Left hindlimb (tissue), 1 donor: ENCODE measurements at regions not wholly inside any gene's neighbourhood (a gene's known extent, or its start where the extent isn't known, plus 50 kb on each side); places are given as distances from the start of the nearest gene placed in this dataset.

Experiments used
- DNase-seq: peaks from one replicate; pipeline ENCODE4 v3.0.0-alpha.2; 2018

DNA sequence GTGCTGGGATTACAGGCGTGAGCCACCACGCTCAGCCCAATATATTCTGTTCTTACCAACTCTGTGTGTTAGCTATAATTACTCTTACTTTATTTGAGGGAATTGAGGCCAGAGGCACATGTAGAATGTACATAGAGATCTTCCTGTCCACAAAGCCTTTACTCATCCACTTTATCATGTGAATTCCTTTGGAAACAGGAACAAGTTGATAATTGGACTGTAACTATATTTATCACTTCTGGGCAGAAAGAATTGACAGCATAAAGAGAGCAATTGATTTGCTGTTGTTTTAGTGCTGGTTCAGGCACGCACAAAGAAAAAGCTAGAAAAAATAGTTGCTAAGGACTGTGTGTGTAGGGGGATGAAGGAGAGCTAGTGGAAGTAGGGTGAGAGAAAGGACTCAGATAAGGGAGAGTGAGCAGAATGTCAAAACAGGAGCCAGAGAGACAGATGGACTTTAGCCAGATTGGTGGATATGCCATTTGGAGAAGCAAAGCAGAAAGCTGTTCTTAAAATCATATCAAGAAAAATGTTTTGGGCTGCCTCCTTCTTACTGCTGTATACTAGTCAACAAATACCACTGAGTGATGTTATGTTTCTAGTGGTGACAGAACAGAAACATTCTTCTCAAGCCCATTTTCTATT is 929.8 kb upstream of the CNTN5 start:
- DNase-seq, result no peak

DNA sequence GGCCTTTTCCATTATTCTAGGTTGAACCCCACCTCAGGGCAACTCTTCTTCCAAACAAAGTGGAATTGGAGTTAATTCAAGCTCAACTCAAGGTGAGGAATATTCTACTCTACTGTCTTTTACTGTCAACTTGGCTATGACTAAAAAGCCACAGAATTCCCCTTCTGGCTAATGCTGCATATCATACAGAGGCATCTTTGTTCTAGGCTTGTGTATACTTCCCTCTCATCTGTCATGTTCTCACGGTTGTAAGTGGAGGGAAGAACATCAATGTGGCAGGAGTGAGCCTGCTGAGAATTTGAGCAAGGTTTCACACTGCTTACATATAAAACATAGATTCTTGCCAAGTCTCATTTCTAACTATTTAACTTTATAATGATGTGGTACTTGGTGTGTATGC is 921.4 kb upstream of the CNTN5 start:
- DNase-seq, result no peak

GRCh38 chr11:98100689-98101088 is 920.1 kb upstream of the CNTN5 start:
- DNase-seq, result no peak

DNA sequence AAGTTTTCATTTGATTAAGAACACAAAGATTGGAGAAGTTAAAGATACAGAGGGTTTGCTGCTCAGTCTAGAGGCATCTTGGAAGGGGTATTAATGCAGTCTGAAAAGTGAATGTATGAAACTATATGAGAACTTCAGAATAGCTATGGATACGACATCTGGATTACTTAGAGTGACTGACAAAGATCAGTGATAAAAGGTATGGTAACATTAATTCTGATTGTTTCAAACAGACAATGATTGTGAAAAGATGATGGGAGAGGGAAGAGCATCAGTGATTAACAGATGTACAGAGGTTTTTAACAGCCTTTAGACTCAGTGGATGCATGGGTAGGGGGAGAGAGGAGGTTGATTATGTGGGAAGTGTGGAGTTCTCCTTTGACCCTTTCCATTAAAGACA is 919.4 kb upstream of the CNTN5 start:
- DNase-seq, result no peak

GRCh38 chr11:98104249-98104648 is 916.5 kb upstream of the CNTN5 start:
- DNase-seq, result no peak

- no peak for DNase-seq
Measured at GRCh38 chr11:98107736-98108135, 913.0 kb upstream of the CNTN5 start.

DNA sequence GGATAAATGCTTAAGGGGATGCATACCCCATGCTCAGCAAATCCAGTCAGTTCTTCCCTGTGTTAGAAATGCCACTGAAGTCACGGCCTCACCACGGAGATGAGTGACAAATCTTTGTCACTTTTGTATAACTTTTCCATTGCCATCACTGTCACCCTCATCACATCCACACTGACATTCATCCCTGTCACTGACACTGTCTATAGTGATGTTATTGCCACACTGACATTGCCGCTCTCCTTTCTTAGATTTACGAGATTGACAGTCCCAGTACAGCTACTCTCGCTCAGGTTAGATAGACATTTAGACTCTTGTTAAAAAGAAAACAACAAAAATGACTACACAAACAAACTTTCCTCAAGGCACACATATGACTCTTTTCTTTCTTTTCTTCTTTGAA is 910.7 kb upstream of the CNTN5 start:
- DNase-seq, result no peak

DNA sequence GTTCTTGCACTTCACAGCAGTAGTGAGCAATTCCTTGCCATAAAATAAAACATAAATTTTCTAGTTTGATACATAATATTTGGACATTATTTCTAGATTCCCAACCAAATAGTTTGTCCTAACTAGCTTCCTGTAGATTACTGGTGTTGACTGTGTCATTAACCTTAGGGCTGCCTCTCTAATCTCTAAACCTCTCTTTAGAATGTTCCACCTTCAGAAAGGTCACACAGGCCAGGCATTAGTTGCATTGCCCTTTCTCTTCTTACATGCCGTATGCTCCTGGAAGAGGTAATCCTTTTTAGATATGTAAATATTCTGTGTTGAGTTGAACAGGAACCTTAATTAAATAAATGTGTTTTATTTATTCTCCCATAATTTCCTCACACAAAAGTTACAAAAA is 904.9 kb upstream of the CNTN5 start:
- no peak for DNase-seq

GRCh38 chr11:98130117-98130625 is 890.6 kb upstream of the CNTN5 start:
- no peak for DNase-seq

DNA sequence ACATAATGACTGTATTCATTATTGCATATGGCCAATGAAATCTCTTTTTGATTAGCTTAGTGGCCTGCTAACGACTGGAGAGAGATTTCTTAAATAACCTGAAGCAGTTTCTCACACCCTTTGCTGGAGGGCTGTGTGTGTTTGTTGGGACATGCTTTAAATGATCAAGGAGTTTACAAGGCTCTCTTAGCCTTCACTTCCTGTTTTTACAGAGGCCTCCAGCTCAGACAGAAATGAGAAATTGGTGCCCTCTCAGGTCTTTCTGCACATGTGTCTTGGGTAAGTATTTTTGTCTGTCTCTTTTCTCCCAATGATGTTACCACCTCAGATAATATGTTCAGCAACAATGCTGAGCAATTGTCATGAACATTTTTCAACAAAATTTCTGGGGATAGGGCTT is 884.4 kb upstream of the CNTN5 start:
- no peak for DNase-seq

DNA sequence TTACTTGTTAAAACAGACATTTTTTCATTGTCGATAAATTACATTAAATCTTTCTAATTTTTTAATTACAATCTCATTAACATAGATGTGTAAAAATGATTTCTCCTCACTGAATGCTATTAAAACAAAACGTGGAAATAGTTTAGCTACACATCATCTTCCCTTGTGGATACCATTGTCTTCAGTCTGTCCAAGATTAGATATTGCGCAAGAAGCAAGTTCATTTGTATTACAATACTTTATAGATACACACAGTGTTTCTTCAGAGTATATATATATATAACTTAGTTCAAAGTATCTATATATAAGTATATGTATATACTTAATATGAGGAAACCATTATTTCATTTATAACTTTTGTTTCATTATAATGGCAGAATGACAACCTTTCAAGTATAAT is 883.3 kb upstream of the CNTN5 start:
- no peak for DNase-seq

DNA sequence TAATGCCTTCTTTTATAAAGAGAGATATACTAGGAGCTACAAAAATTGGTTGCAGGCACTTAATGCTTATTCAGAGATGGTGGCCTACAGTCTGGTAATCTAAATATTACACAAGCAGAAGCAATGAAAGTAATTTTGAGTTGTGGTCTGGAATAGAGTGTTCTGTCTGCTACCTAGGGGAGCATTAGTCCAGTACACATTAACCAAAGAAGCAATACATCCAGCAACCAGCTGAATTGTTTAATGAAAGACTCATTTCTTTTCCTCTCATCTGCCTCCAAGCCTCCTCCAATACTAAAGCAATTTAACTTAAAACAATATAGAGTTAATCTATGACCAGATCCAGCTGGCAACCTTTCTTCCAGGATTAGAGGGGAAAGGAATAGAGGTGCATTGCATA is 877.1 kb upstream of the CNTN5 start:
- DNase-seq, result no peak

DNA sequence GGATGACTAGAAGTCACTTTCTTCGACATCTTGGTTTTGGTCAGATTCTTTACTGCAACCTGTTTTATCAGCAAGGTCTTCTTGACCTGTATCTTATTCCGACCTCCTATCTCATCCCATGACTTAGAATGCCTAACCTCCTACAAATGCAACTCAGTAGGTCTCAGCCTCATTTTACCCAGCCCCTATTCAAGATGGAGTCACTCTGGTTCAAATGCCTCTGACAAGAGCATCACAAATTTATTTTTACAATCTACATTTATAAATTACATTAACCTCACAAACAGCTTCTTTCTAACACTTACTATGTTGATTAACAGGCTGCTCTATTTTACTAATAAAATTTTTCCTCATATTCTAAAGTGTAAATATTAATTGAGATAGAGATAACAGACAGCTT is 867.0 kb upstream of the CNTN5 start:
- DNase-seq, result no peak

GRCh38 chr11:98155696-98156095 is 865.1 kb upstream of the CNTN5 start:
- DNase-seq, result no peak

DNA sequence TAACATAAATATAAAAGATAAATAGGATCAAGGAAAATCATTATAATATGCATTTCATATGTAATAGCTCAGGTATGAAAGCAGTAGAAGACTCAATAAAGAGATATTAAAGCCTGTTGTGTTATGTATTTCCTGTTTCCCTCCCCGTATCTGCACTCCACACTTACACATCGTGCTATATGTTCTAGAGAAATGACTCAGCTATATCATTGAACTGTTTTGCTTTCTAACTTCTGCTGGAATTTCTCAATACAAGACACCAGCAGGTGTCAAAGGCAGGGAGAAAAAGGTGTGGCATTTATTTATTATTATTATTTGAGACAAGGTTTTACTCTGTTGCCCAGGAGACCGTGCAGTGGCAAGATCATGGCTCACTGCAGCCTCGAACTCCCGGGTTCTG is 842.8 kb upstream of the CNTN5 start:
- DNase-seq, result no peak

- DNase-seq, result no peak
Measured at GRCh38 chr11:98180511-98180910, 840.2 kb upstream of the CNTN5 start.

DNA sequence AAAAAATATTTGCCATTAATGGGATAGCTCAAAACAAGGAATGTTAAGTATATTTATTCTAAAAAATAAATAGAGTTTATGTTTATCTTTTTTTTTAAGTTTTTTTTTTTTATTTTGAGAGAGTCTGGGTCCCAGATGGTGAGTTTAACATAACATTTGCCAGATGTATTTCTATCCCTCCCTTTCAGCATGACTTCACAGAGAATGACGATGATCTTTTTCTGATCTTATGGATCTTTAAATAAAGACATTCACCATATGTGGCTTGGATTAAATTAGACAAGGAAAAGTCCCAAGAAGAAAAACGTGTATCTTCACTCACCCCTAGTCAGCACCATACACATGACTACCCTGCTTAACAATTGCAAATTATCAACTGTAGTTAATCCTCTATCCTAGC is 839.8 kb upstream of the CNTN5 start:
- DNase-seq, result no peak

- DNase-seq, result no peak
Measured at GRCh38 chr11:98183034-98183433, 837.7 kb upstream of the CNTN5 start.

DNA sequence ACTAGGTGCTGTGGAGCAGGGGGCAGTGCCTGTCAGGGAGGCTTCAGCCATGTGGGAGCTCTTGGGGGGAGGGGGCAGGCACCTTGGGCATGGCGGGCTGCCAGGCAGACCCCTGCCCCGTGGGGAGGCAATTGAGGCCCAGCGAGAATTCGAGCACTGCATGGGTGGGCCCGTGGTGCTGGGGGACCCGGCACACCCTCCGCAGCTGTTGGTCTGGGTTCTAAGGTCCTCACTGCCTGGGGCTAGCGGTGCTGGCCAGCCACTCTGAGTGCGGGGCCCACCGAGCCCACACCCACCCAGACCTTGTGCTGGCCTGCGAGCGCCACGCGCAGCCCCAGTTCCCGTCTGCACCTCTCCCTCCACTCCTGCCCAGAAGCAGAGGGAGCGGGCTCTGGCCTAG is 835.5 kb upstream of the CNTN5 start:
- DNase-seq, result no peak

GRCh38 chr11:98194611-98195010 is 826.1 kb upstream of the CNTN5 start:
- DNase-seq, result no peak

- no peak for DNase-seq
Measured at GRCh38 chr11:98195300-98195699, 825.4 kb upstream of the CNTN5 start.

DNA sequence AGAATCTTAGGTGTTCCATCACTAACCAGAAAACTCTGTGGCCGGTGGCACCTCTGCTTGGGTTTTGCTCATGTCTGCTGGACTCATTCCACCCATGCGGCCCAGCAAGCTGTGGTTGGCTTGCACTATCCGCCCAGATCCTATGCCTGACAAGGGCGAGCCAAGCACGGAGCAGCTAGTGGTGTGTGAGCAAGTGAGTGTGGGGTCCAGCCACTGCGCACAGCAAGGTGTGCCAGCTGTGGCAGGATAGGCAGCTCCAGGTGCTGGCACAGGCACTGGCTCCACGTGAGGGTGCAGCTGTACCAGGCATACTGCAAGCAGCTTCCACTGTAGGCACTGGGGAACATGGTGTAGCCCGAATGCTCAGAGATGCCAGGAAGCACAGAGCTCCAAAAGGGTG is 813.7 kb upstream of the CNTN5 start:
- DNase-seq, result no peak

DNA sequence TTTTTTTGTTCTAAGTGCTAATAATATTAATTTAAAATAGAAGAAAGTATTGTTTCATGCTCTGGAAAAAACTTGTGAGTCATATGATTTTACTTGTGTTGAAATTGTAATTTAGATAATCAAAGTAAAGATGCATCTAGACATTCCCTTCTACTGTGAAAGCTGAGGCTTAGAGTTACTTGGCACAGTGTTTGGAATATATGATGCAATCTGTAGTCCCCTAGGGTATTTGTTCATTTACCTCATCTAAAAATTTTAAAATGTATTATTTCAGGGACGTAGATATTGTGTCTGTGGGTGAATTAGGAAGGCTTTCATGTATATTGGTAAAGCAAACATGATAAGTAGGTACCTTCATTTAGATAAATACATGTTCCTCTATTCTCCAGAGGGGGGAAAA is 793.5 kb upstream of the CNTN5 start:
- DNase-seq, result no peak

GRCh38 chr11:98230678-98231077 is 790.1 kb upstream of the CNTN5 start:
- no peak for DNase-seq

- DNase-seq, result no peak
Measured at GRCh38 chr11:98234698-98235097, 786.1 kb upstream of the CNTN5 start.

- DNase-seq, result no peak
Measured at GRCh38 chr11:98243897-98244296, 776.9 kb upstream of the CNTN5 start.
